AG04449 (cell line): ENCODE measurements at regions not wholly inside any gene's neighbourhood (a gene's known extent, or its start where the extent isn't known, plus 50 kb on each side); places are given as distances from the start of the nearest gene placed in this dataset.
"Not testable (repeated sequence)": the region's sequence is repeated elsewhere in the genome, so short reads cannot be mapped to it uniquely, and the experiment has no call there.

Source experiments
- CTCF ChIA-PET: fragments of 350-600 bp; formaldehyde crosslinking; extraction: SDS; loops from one replicate; lab custom pipeline; 2021; ENCODE audit warnings: antibody characterized with exemption; lab: Yijun Ruan, JAX
- POLR2A ChIA-PET: fragments of 400-600, 350-600 bp; formaldehyde crosslinking; extraction: SDS; loops from one replicate; lab custom pipeline; 2020; ENCODE audit warnings: antibody characterized with exemption, inconsistent platforms; lab: Yijun Ruan, JAX
- DNase-seq: peaks from one replicate; pipeline ENCODE4 v3.0.0-alpha.2; 2010; ENCODE audit warnings: low read depth, low spot score
- H3K4me3 ChIP-seq: 2 replicates; pipeline ENCODE4 v1.5.1; 2011; ENCODE audit warnings: low read depth, mild to moderate bottlenecking, control low read depth, low read length
- CTCF ChIP-seq: IDR thresholded peaks from one replicate; pipeline ENCODE4 v1.5.1; 2011; ENCODE audit warnings: mild to moderate bottlenecking, moderate library complexity, low read length, control low read depth, inconsistent platforms; ENCODE audit not compliant: insufficient read depth; ENCODE audit errors: missing control alignments

GRCh38 chr12:74595696-74596095 is 58.1 kb downstream of the ATXN7L3B start:
- POLR2A ChIA-PET = no interaction called here
- H3K4me3 ChIP-seq = no peak overlapping the region
- TF ChIP-seq CTCF = no peak
- CTCF ChIA-PET = no interaction called here
- DNase-seq = no peak

- DNase-seq = no peak
- ChIA-PET CTCF (no interaction called here), POLR2A (no interaction called here)
- TF ChIP-seq CTCF = no peak
- H3K4me3 ChIP-seq = no peak overlapping the region
Measured at GRCh38 chr12:74598819-74599218, 61.2 kb downstream of the ATXN7L3B start.

- no peak overlapping the region for H3K4me3 ChIP-seq
- CTCF ChIA-PET = no interaction called here
- DNase-seq = no peak
- POLR2A ChIA-PET = no interaction called here
- TF ChIP-seq CTCF = no peak
Measured at GRCh38 chr12:74599932-74600331, 62.3 kb downstream of the ATXN7L3B start.

- POLR2A ChIA-PET, CTCF ChIA-PET, DNase-seq, H3K4me3 ChIP-seq: not testable (repeated sequence)
Measured at GRCh38 chr12:74600817-74601216, 63.2 kb downstream of the ATXN7L3B start.

GRCh38 chr12:74602881-74603672 is 65.4 kb downstream of the ATXN7L3B start:
- TF ChIP-seq CTCF = no peak
- DNase-seq = no peak
- CTCF ChIA-PET = no interaction called here
- no peak overlapping the region for H3K4me3 ChIP-seq
- POLR2A ChIA-PET = no interaction called here

GRCh38 chr12:74608231-74608775 is 70.7 kb downstream of the ATXN7L3B start:
- CTCF ChIA-PET = interaction anchor here (0.7 kb wide), 1 partner anchor 212 kb away, joined by 3 read pairs; no protein-coding TSS in a partner anchor
- POLR2A ChIA-PET = no interaction called here
- no peak overlapping the region for H3K4me3 ChIP-seq
- TF ChIP-seq CTCF = no peak
- DNase-seq = no peak

- CTCF ChIA-PET = no interaction called here
- no peak for TF ChIP-seq CTCF
- H3K4me3 ChIP-seq = no peak overlapping the region
- POLR2A ChIA-PET = no interaction called here
- DNase-seq = no peak
Measured at GRCh38 chr12:74610711-74611110, 73.1 kb downstream of the ATXN7L3B start.
